CD4-positive, alpha-beta T cell (primary cell): ENCODE measurements at regions not wholly inside any gene's neighbourhood (a gene's known extent, or its start where the extent isn't known, plus 50 kb on each side); places are given as distances from the start of the nearest gene placed in this dataset.

Experiments used
- ATAC-seq: fragments of 200-7000 bp; cut with Tn5 transposase; one replicate; pipeline ENCODE4 v1.10.0; 2022; ENCODE audit warnings: mild to moderate bottlenecking; ENCODE audit not compliant: poor library complexity
- CTCF ChIA-PET: fragments of 350-600 bp; sonication (Branson Sonifier 250); formaldehyde crosslinking; loops from one replicate; lab custom pipeline; 2021; ENCODE audit warnings: antibody characterized with exemption, inconsistent platforms; lab: Charles Lee
- POLR2A ChIA-PET: fragments of 350-600 bp; sonication (Branson Sonifier 250); formaldehyde crosslinking; loops from one replicate; lab custom pipeline; 2021; ENCODE audit warnings: antibody characterized with exemption, inconsistent platforms; lab: Charles Lee
- DNase-seq, 14 experiments: peaks; one replicate each; pipeline ENCODE4 v3.0.0-alpha.2; 2013 to 2020; ENCODE audit warnings: mixed read lengths in 2 of 14
- H3K27ac ChIP-seq, 2 donors: one replicate each; pipeline versions ENCODE4 v1.5.1 to v1.7.0; 2013; ENCODE audit warnings: low read length in 2 of 2, low read depth in 1 of 2, mild to moderate bottlenecking in 1 of 2
- H3K27me3 ChIP-seq, 2 experiments: 1 replicate in 1 of 2; 2 replicates in 1 of 2; pipeline versions ENCODE4 v1.6.1 to v1.7.0; 2013; ENCODE audit warnings: low read length in 2 of 2, control low read depth in 1 of 2, mild to moderate bottlenecking in 1 of 2, moderate library complexity in 1 of 2; ENCODE audit not compliant: insufficient read depth in 2 of 2, control insufficient read depth in 1 of 2
- H3K36me3 ChIP-seq: one replicate; pipeline ENCODE4 v1.6.1; 2013; ENCODE audit warnings: low read length, control low read depth; ENCODE audit not compliant: insufficient read depth
- H3K4me1 ChIP-seq: one replicate; pipeline ENCODE4 v1.6.1; 2013; ENCODE audit warnings: low read length, control low read depth; ENCODE audit not compliant: insufficient read depth
- H3K4me3 ChIP-seq: one replicate; pipeline ENCODE4 v1.5.1; 2013; ENCODE audit warnings: mild to moderate bottlenecking, low read length, moderate library complexity
- H3K9me3 ChIP-seq, 2 experiments: 1 replicate in 1 of 2; 2 replicates in 1 of 2; pipeline versions ENCODE4 v1.6.1 to v1.7.0; 2013; ENCODE audit warnings: low read length in 2 of 2, mild to moderate bottlenecking in 2 of 2, control low read depth in 1 of 2, moderate library complexity in 1 of 2; ENCODE audit not compliant: control insufficient read depth in 1 of 2, insufficient read depth in 1 of 2
- H3K27ac Mint-ChIP-seq: one replicate; pipeline ENCODE4 v1.8.0; 2020; ENCODE audit warnings: mixed read lengths
- H3K27me3 Mint-ChIP-seq: one replicate; pipeline ENCODE4 v1.8.0; 2021; ENCODE audit warnings: mixed read lengths
- H3K36me3 Mint-ChIP-seq: one replicate; pipeline ENCODE4 v1.8.0; 2021; ENCODE audit warnings: low read depth, mixed read lengths
- H3K4me1 Mint-ChIP-seq: one replicate; pipeline ENCODE4 v1.8.0; 2021; ENCODE audit warnings: low read depth, mixed read lengths
- H3K4me3 Mint-ChIP-seq: one replicate; pipeline ENCODE4 v1.8.0; 2020; ENCODE audit warnings: mild to moderate bottlenecking, mixed read lengths
- H3K9me3 Mint-ChIP-seq: one replicate; pipeline ENCODE4 v1.8.0; 2020; ENCODE audit warnings: mixed read lengths
- intact Hi-C, 2 experiments: fragments of 100-400 bp; cut with DNase I in 1 of 2; cut with micrococcal nuclease in 1 of 2; formaldehyde crosslinking; loops; one replicate each; pipeline versions ENCODE4 v1.15.1 to v1.9.0; 2023 to 2025; cut with DNase I, micrococcal nuclease
- TF ChIP-seq, protein P1 (sequence below): fragments of 200-600 bp; IDR thresholded peaks from one replicate; pipeline ENCODE4 v1.8.0; 2022; ENCODE audit warnings: antibody characterized with exemption, mild to moderate bottlenecking

- TF ChIP-seq, protein P1, sequence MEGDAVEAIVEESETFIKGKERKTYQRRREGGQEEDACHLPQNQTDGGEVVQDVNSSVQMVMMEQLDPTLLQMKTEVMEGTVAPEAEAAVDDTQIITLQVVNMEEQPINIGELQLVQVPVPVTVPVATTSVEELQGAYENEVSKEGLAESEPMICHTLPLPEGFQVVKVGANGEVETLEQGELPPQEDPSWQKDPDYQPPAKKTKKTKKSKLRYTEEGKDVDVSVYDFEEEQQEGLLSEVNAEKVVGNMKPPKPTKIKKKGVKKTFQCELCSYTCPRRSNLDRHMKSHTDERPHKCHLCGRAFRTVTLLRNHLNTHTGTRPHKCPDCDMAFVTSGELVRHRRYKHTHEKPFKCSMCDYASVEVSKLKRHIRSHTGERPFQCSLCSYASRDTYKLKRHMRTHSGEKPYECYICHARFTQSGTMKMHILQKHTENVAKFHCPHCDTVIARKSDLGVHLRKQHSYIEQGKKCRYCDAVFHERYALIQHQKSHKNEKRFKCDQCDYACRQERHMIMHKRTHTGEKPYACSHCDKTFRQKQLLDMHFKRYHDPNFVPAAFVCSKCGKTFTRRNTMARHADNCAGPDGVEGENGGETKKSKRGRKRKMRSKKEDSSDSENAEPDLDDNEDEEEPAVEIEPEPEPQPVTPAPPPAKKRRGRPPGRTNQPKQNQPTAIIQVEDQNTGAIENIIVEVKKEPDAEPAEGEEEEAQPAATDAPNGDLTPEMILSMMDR = no peak
- POLR2A ChIA-PET = no interaction called here
- no peaks in the 10 kb centered on the region for H3K4me1 Mint-ChIP-seq
- H3K27me3 Mint-ChIP-seq = no peaks in the 10 kb centered on the region
- no peak overlapping the region for H3K27ac Mint-ChIP-seq
- no peaks in the 10 kb centered on the region for H3K4me1 ChIP-seq
- H3K36me3 Mint-ChIP-seq = no peaks in the 10 kb centered on the region
- intact Hi-C loops = no loop called here
- DNase-seq = no peak
- no peaks in the 10 kb centered on the region for H3K27me3 ChIP-seq
- H3K4me3 ChIP-seq = no peak overlapping the region
- no peaks in the 10 kb centered on the region for H3K36me3 ChIP-seq
- no peak for ATAC-seq
- H3K9me3 ChIP-seq = peaks cover 0 to 4% of the 10 kb centered on the region in 2 experiments
- no peak overlapping the region for H3K27ac ChIP-seq
- CTCF ChIA-PET = no interaction called here
- no peaks in the 10 kb centered on the region for H3K9me3 Mint-ChIP-seq
- H3K4me3 Mint-ChIP-seq = no peak overlapping the region
Observed at GRCh38 chr5:7053125-7053524, 339.9 kb downstream of the TENT4A start.

- H3K4me1 Mint-ChIP-seq = no peaks in the 10 kb centered on the region
- H3K9me3 Mint-ChIP-seq = no peaks in the 10 kb centered on the region
- no peaks in the 10 kb centered on the region for H3K27me3 ChIP-seq
- H3K27ac Mint-ChIP-seq = no peak overlapping the region
- POLR2A ChIA-PET = no interaction called here
- H3K4me1 ChIP-seq = no peaks in the 10 kb centered on the region
- intact Hi-C loops = no loop called here
- H3K4me3 ChIP-seq = no peak overlapping the region
- H3K36me3 Mint-ChIP-seq = no peaks in the 10 kb centered on the region
- peaks cover 0 to 4% of the 10 kb centered on the region in 2 experiments for H3K9me3 ChIP-seq
- H3K27me3 Mint-ChIP-seq = no peaks in the 10 kb centered on the region
- H3K27ac ChIP-seq = no peak overlapping the region
- TF ChIP-seq, protein P1 = no peak
- ATAC-seq (no peak), DNase-seq (no peak)
- CTCF ChIA-PET = no interaction called here
- no peaks in the 10 kb centered on the region for H3K36me3 ChIP-seq
- no peak overlapping the region for H3K4me3 Mint-ChIP-seq
Observed at GRCh38 chr5:7053528-7054209, 340.4 kb downstream of the TENT4A start.

- H3K36me3 ChIP-seq = no peaks in the 10 kb centered on the region
Observed at GRCh38 chr5:7066471-7067235, 329.3 kb upstream of the ADCY2 start.

More at GRCh38 chr5:7066471-7067235, 329.3 kb upstream of the ADCY2 start:
- DNase-seq (no peak), ATAC-seq (no peak)
- no peaks in the 10 kb centered on the region for H3K4me1 ChIP-seq
- peaks cover 6% of the 10 kb centered on the region for H3K9me3 Mint-ChIP-seq
- no peaks in the 10 kb centered on the region for H3K4me1 Mint-ChIP-seq
- no peak overlapping the region for H3K4me3 ChIP-seq
- intact Hi-C loops = no loop called here
- no peaks in the 10 kb centered on the region for H3K27me3 ChIP-seq
- ChIA-PET CTCF (no interaction called here), POLR2A (no interaction called here)
- H3K36me3 Mint-ChIP-seq = no peaks in the 10 kb centered on the region
- TF ChIP-seq, protein P1 = no peak
- H3K27me3 Mint-ChIP-seq = no peaks in the 10 kb centered on the region
- H3K4me3 Mint-ChIP-seq = no peak overlapping the region
- H3K27ac Mint-ChIP-seq = no peak overlapping the region
- no peak overlapping the region for H3K27ac ChIP-seq
- no peaks in the 10 kb centered on the region for H3K9me3 ChIP-seq
